HepG2 (cell line): ENCODE measurements at regions not wholly inside any gene's neighbourhood (a gene's known extent, or its start where the extent isn't known, plus 50 kb on each side); places are given as distances from the start of the nearest gene placed in this dataset.

Source experiments
- HOXA9 ChIP-seq: sonication (generic); formaldehyde crosslinking; IDR thresholded peaks from 2 replicates; pipeline ENCODE4 v1.8.1; 2022; ENCODE audit warnings: missing genetic modification reagents, mild to moderate bottlenecking, moderate library complexity, borderline replicate concordance
- NAIF1 ChIP-seq: sonication (generic); formaldehyde crosslinking; IDR thresholded peaks from 2 replicates; pipeline ENCODE4 v1.5.0; 2020; ENCODE audit warnings: mild to moderate bottlenecking, missing genetic modification reagents, borderline replicate concordance
- TF ChIP-seq, protein P1 (sequence below): sonication (generic); formaldehyde crosslinking; IDR thresholded peaks from 2 replicates; pipeline ENCODE4 v1.5.1; 2020; ENCODE audit warnings: mild to moderate bottlenecking, missing genetic modification reagents, moderate library complexity

DNA sequence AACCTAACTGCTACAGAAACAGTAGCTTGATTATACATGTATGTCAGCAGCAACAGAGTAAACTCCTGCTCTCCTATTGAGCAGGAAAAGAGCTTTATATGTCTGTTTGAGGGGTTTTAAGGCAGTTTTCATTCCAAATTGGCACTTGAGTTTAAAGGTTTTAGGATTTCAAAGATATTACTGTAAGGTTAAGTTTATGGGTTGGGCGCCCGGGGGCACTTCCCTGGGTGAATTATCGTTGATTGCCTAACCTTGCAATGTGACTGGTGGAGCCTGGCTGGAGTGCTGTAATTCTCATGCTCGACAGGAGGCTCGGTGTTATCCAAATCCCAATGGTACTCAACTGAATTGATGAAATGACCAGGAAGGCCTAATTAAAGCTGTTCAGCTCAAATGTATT is 1586.1 kb downstream of the OLFM4 start:
- TF ChIP-seq HOXA9 (CRISPR knock-in tag): no peak
- no peak for TF ChIP-seq NAIF1 (CRISPR knock-in tag)
- TF ChIP-seq, protein P1, sequence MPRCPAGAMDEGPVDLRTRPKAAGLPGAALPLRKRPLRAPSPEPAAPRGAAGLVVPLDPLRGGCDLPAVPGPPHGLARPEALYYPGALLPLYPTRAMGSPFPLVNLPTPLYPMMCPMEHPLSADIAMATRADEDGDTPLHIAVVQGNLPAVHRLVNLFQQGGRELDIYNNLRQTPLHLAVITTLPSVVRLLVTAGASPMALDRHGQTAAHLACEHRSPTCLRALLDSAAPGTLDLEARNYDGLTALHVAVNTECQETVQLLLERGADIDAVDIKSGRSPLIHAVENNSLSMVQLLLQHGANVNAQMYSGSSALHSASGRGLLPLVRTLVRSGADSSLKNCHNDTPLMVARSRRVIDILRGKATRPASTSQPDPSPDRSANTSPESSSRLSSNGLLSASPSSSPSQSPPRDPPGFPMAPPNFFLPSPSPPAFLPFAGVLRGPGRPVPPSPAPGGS (CRISPR knock-in tag): no peak
